Smooth muscle cell (in vitro differentiated cells): ENCODE measurements at regions not wholly inside any gene's neighbourhood (a gene's known extent, or its start where the extent isn't known, plus 50 kb on each side); places are given as distances from the start of the nearest gene placed in this dataset.

ENCODE experiments used
- DNase-seq: peaks from one replicate; lab custom pipeline; 2025; ENCODE audit not compliant: unreplicated experiment; lab: John Stamatoyannopoulos, UW
- H2AFZ ChIP-seq: fragments of 200-600 bp; sonication (generic); 2 replicates; pipeline ENCODE4 v1.6.0; 2016; ENCODE audit warnings: antibody characterized with exemption, low read depth, mild to moderate bottlenecking
- H3F3A ChIP-seq: fragments of 200-600 bp; sonication (generic); 2 replicates; pipeline ENCODE4 v1.6.0; 2017; ENCODE audit warnings: antibody characterized with exemption, low read depth
- H3K27ac ChIP-seq: fragments of 200-600 bp; sonication (generic); 2 replicates; pipeline ENCODE4 v1.5.1; 2016; ENCODE audit warnings: low read depth, mild to moderate bottlenecking
- H3K27me3 ChIP-seq: fragments of 200-600 bp; sonication (generic); 2 replicates; pipeline ENCODE4 v1.6.1; 2016; ENCODE audit warnings: low read depth, mild to moderate bottlenecking
- H3K36me3 ChIP-seq: fragments of 200-600 bp; sonication (generic); 2 replicates; pipeline ENCODE4 v1.5.1; 2016; ENCODE audit warnings: low read depth
- H3K4me1 ChIP-seq: fragments of 200-600 bp; sonication (generic); 2 replicates; pipeline ENCODE4 v1.5.1; 2016; ENCODE audit warnings: low read depth
- H3K4me2 ChIP-seq: fragments of 200-600 bp; sonication (generic); 2 replicates; pipeline ENCODE4 v1.6.0; 2016; ENCODE audit warnings: mild to moderate bottlenecking
- H3K4me3 ChIP-seq: fragments of 200-600 bp; sonication (generic); 2 replicates; pipeline ENCODE4 v1.5.1; 2016; ENCODE audit warnings: mild to moderate bottlenecking
- H3K79me2 ChIP-seq: fragments of 200-600 bp; sonication (generic); 2 replicates; pipeline ENCODE4 v1.6.0; 2016; ENCODE audit warnings: low read depth, mild to moderate bottlenecking
- H3K9ac ChIP-seq: fragments of 200-600 bp; sonication (generic); 2 replicates; pipeline ENCODE4 v1.6.0; 2016; ENCODE audit warnings: low read depth
- H3K9me3 ChIP-seq: fragments of 200-600 bp; sonication (generic); replicated peaks from 2 replicates; pipeline ENCODE4 v1.5.1; 2016; ENCODE audit warnings: low read depth
- H4K20me1 ChIP-seq: fragments of 200-600 bp; sonication (generic); 2 replicates; pipeline ENCODE4 v1.6.0; 2016; ENCODE audit warnings: low read depth
- CTCF ChIP-seq: fragments of 200-600 bp; sonication (generic); IDR thresholded peaks from 2 replicates; pipeline ENCODE4 v1.5.1; 2017; ENCODE audit warnings: borderline replicate concordance, mild to moderate bottlenecking, antibody characterized with exemption; ENCODE audit not compliant: insufficient read depth, poor library complexity, severe bottlenecking
- WGBS: methylation state at CpG from one replicate; pipeline ENCODE4 v1.1.7; 2016; ENCODE audit warnings: low lambda C conversion rate; 5-methylcytosine and 5-hydroxymethylcytosine counted together

GRCh38 chr10:44516891-44517290 lies 132.0 kb upstream of the CXCL12 start:
- no peak overlapping the region for H3K4me2 ChIP-seq
- no peaks in the 10 kb centered on the region for H3K4me1 ChIP-seq
- H4K20me1 ChIP-seq: no peaks in the 10 kb centered on the region
- H3K79me2 ChIP-seq: no peaks in the 10 kb centered on the region
- H3K27ac ChIP-seq: no peak overlapping the region
- no peaks in the 10 kb centered on the region for H3K36me3 ChIP-seq
- H3K9me3 ChIP-seq: no peaks in the 10 kb centered on the region
- no peak overlapping the region for H3K9ac ChIP-seq
- DNase-seq: no peak
- no peak for TF ChIP-seq CTCF
- no peak overlapping the region for H3K4me3 ChIP-seq
- no peak overlapping the region for H2AFZ ChIP-seq
- peaks cover 13% of the 10 kb centered on the region for H3K27me3 ChIP-seq
- peaks cover 4% of the 10 kb centered on the region for H3F3A ChIP-seq
- WGBS: 24% methylated on average over 6 of the region's 6 CpGs

- Histone ChIP-seq H3K27ac (no peak overlapping the region), H2AFZ (no peak overlapping the region), H3K4me3 (no peak overlapping the region), H3K36me3 (no peaks in the 10 kb centered on the region), H3K9ac (no peak overlapping the region), H3K9me3 (no peaks in the 10 kb centered on the region), H3K4me1 (no peaks in the 10 kb centered on the region), H3K79me2 (no peaks in the 10 kb centered on the region), H3K27me3 (peaks cover 6% of the 10 kb centered on the region), H3K4me2 (no peak overlapping the region), H4K20me1 (no peaks in the 10 kb centered on the region), H3F3A (peaks cover 4% of the 10 kb centered on the region)
- WGBS: 69% methylated on average over 7 of the region's 7 CpGs
- DNase-seq: no peak
- peak; percentile 19 for TF ChIP-seq CTCF
Observed at GRCh38 chr10:44517635-44518034, 132.7 kb upstream of the CXCL12 start.

- Histone ChIP-seq H3K36me3 (no peaks in the 10 kb centered on the region), H4K20me1 (no peaks in the 10 kb centered on the region), H3K27ac (no peak overlapping the region), H3K79me2 (no peaks in the 10 kb centered on the region), H3K27me3 (peaks cover 6% of the 10 kb centered on the region), H3K9ac (no peak overlapping the region), H3K4me2 (no peak overlapping the region), H3K4me3 (no peak overlapping the region), H3F3A (peaks cover 4% of the 10 kb centered on the region), H3K4me1 (no peaks in the 10 kb centered on the region), H3K9me3 (no peaks in the 10 kb centered on the region), H2AFZ (no peak overlapping the region)
- WGBS: 49% methylated on average over 2 of the region's 2 CpGs
- TF ChIP-seq CTCF: no peak
- no peak for DNase-seq
Observed at GRCh38 chr10:44519361-44519760, 134.5 kb upstream of the CXCL12 start.

- Histone ChIP-seq H3F3A (peaks cover 4% of the 10 kb centered on the region), H3K9ac (no peak overlapping the region), H3K9me3 (no peaks in the 10 kb centered on the region), H3K27ac (no peak overlapping the region), H3K4me3 (no peak overlapping the region), H3K79me2 (no peaks in the 10 kb centered on the region), H2AFZ (no peak overlapping the region), H4K20me1 (no peaks in the 10 kb centered on the region), H3K36me3 (no peaks in the 10 kb centered on the region), H3K4me1 (no peaks in the 10 kb centered on the region), H3K4me2 (no peak overlapping the region), H3K27me3 (peaks cover 13% of the 10 kb centered on the region)
- WGBS: 66% methylated on average over 2 of the region's 2 CpGs
- no peak for TF ChIP-seq CTCF
- DNase-seq: no peak
Observed at GRCh38 chr10:44520651-44521050, 135.8 kb upstream of the CXCL12 start.
